ENCODE measurements at regions not wholly inside any gene's neighbourhood (a gene's known extent, or its start where the extent isn't known, plus 50 kb on each side); places are given as distances from the start of the nearest gene placed in this dataset.

- no peaks in the 10 kb centered on the region for H3K27me3 ChIP-seq
- H3K36me3 ChIP-seq, result no peaks in the 10 kb centered on the region
- no peaks in the 10 kb centered on the region for H3K9me3 ChIP-seq
- H3K4me1 ChIP-seq (ENCODE audit: control insufficient read depth in 1 of 2, insufficient read depth in 1 of 2, low read depth in 1 of 2, low read length in 1 of 2), result no peaks in the 10 kb centered on the region
- no peak overlapping the region for H3K27ac ChIP-seq
- no peak overlapping the region for H3K4me3 ChIP-seq (ENCODE audit: low read depth in 1 of 2, low read length in 1 of 2)
- no peak for TF ChIP-seq CTCF (IDR thresholded peaks at IDR 0.05)
These were observed 354.4 kb upstream of the CDH19 start for GRCh38 chr18:66958309-66958708.

- Histone ChIP-seq H3K27ac (no peak overlapping the region), H3K9me3 (no peaks in the 10 kb centered on the region), H3K36me3 (no peaks in the 10 kb centered on the region), H3K27me3 (no peaks in the 10 kb centered on the region), H3K4me1 (ENCODE audit: control insufficient read depth in 1 of 2, insufficient read depth in 1 of 2, low read depth in 1 of 2, low read length in 1 of 2) (no peaks in the 10 kb centered on the region), H3K4me3 (ENCODE audit: low read depth in 1 of 2, low read length in 1 of 2) (no peak overlapping the region)
- TF ChIP-seq CTCF (IDR thresholded peaks at IDR 0.05), result no peak
These were observed 347.9 kb upstream of the CDH19 start for GRCh38 chr18:66951750-66952149.

- H3K27me3 ChIP-seq, result no peaks in the 10 kb centered on the region
- TF ChIP-seq CTCF (IDR thresholded peaks at IDR 0.05), result no peak
These were observed 345.5 kb upstream of the CDH19 start for GRCh38 chr18:66949419-66949818.

GRCh38 chr18:66937546-66937945 is 333.7 kb upstream of the CDH19 start:
- H3K27me3 ChIP-seq, result no peaks in the 10 kb centered on the region
- no peak for TF ChIP-seq CTCF (IDR thresholded peaks at IDR 0.05)
- H3K9me3 ChIP-seq, result no peaks in the 10 kb centered on the region
- no peaks in the 10 kb centered on the region for H3K4me1 ChIP-seq (ENCODE audit: control insufficient read depth in 1 of 2, insufficient read depth in 1 of 2, low read depth in 1 of 2, low read length in 1 of 2)
- H3K4me3 ChIP-seq (ENCODE audit: low read depth in 1 of 2, low read length in 1 of 2), result no peak overlapping the region
- no peak overlapping the region for H3K27ac ChIP-seq
- H3K36me3 ChIP-seq, result no peaks in the 10 kb centered on the region

More at GRCh38 chr18:66949419-66949818, 345.5 kb upstream of the CDH19 start:
- no peaks in the 10 kb centered on the region for H3K9me3 ChIP-seq
- no peaks in the 10 kb centered on the region for H3K36me3 ChIP-seq
- no peak overlapping the region for H3K27ac ChIP-seq
- H3K4me1 ChIP-seq (ENCODE audit: control insufficient read depth in 1 of 2, insufficient read depth in 1 of 2, low read depth in 1 of 2, low read length in 1 of 2), result no peaks in the 10 kb centered on the region
- no peak overlapping the region for H3K4me3 ChIP-seq (ENCODE audit: low read depth in 1 of 2, low read length in 1 of 2)

- Histone ChIP-seq H3K27ac (no peak overlapping the region), H3K4me1 (ENCODE audit: control insufficient read depth in 1 of 2, insufficient read depth in 1 of 2, low read depth in 1 of 2, low read length in 1 of 2) (no peaks in the 10 kb centered on the region), H3K36me3 (no peaks in the 10 kb centered on the region), H3K27me3 (no peaks in the 10 kb centered on the region), H3K4me3 (ENCODE audit: low read depth in 1 of 2, low read length in 1 of 2) (no peak overlapping the region), H3K9me3 (no peaks in the 10 kb centered on the region)
- no peak for TF ChIP-seq CTCF (IDR thresholded peaks at IDR 0.05)
These were observed 327.1 kb upstream of the CDH19 start for GRCh38 chr18:66931010-66931409.

- Histone ChIP-seq H3K27ac (no peak overlapping the region), H3K27me3 (no peaks in the 10 kb centered on the region), H3K4me3 (ENCODE audit: low read depth in 1 of 2, low read length in 1 of 2) (no peak overlapping the region), H3K9me3 (no peaks in the 10 kb centered on the region), H3K36me3 (no peaks in the 10 kb centered on the region), H3K4me1 (ENCODE audit: control insufficient read depth in 1 of 2, insufficient read depth in 1 of 2, low read depth in 1 of 2, low read length in 1 of 2) (no peaks in the 10 kb centered on the region)
- TF ChIP-seq CTCF (IDR thresholded peaks at IDR 0.05), result no peak
These were observed 312.9 kb upstream of the CDH19 start for GRCh38 chr18:66916834-66917233.

Measured in neutrophil (primary cell).